NT2/D1 (cell line): ENCODE measurements at regions not wholly inside any gene's neighbourhood (a gene's known extent, or its start where the extent isn't known, plus 50 kb on each side); places are given as distances from the start of the nearest gene placed in this dataset.

Source experiments
- SUZ12 ChIP-seq: IDR thresholded peaks from 2 replicates; pipeline ENCODE4 v1.6.1; 2011; ENCODE audit not compliant: insufficient read length, insufficient read depth; ENCODE audit errors: extremely low read depth
- YY1 ChIP-seq: IDR thresholded peaks from 2 replicates; pipeline ENCODE4 v1.6.1; 2011; ENCODE audit not compliant: insufficient read length, insufficient read depth
- ZNF274 ChIP-seq: IDR thresholded peaks from 2 replicates; pipeline ENCODE4 v1.6.1; 2011; ENCODE audit warnings: mild to moderate bottlenecking, low read depth, low read length

GRCh38 chr10:91150631-91151030 is 69.8 kb upstream of the PCGF5 start:
- TF ChIP-seq YY1, result no peak
- TF ChIP-seq ZNF274, result no peak
- no peak for TF ChIP-seq SUZ12
